ENCODE measurements at regions not wholly inside any gene's neighbourhood (a gene's known extent, or its start where the extent isn't known, plus 50 kb on each side); places are given as distances from the start of the nearest gene placed in this dataset.
"Not testable (repeated sequence)": the region's sequence is repeated elsewhere in the genome, so short reads cannot be mapped to it uniquely, and the experiment has no call there.

DNA sequence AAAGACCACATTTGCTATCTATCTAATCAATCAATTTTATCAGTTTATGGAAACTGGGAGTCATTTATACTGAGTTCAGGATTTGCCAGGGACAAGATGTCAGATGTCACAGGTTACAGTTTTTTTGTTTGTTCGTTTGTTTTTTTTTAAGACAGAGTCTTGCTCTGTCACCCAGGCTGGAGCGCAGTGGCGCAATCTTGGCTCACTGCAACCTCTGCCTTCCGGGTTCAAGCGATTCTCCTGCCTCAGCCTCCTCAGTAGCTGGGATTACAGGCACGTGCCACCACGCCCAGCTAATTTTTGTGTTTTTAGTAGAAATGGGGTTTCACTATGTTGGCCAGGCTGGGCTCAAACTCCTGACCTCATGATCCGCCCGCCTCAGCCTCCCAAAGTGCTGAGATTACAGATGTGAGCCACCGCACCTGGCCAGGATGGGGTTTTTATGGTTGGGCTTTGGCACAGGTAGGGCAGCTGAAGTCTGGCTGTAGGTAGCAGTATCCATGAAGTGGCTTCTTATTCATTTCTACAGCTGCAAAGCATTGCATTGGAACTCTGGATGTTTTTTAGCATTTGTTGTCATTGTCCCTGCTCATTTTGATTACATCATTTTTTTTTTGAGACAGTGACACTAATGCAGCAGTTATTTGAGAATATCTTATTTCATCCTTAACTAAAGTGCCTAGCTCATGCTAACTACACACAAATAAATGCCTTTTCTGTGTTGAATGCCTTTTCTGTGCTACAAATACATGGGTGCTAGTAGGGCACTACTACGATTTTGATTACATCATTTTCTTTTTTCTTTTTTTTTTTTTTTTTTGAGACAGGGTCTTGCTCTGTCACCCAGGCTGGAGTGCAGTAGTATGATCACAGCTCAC is 96.2 kb downstream of the HAUS1 start:
- TF ChIP-seq SMAD4 (CRISPR knock-in tag; IDR thresholded peaks at IDR 0.05); NFATC4 (CRISPR knock-in tag; IDR thresholded peaks at IDR 0.05); FOXJ3 (CRISPR knock-in tag; IDR thresholded peaks at IDR 0.05; ENCODE audit: borderline replicate concordance): not testable (repeated sequence)
- TF ChIP-seq, protein P1, sequence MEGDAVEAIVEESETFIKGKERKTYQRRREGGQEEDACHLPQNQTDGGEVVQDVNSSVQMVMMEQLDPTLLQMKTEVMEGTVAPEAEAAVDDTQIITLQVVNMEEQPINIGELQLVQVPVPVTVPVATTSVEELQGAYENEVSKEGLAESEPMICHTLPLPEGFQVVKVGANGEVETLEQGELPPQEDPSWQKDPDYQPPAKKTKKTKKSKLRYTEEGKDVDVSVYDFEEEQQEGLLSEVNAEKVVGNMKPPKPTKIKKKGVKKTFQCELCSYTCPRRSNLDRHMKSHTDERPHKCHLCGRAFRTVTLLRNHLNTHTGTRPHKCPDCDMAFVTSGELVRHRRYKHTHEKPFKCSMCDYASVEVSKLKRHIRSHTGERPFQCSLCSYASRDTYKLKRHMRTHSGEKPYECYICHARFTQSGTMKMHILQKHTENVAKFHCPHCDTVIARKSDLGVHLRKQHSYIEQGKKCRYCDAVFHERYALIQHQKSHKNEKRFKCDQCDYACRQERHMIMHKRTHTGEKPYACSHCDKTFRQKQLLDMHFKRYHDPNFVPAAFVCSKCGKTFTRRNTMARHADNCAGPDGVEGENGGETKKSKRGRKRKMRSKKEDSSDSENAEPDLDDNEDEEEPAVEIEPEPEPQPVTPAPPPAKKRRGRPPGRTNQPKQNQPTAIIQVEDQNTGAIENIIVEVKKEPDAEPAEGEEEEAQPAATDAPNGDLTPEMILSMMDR (IDR thresholded peaks at IDR 0.05) = not testable (repeated sequence)
- TF ChIP-seq, protein P2, sequence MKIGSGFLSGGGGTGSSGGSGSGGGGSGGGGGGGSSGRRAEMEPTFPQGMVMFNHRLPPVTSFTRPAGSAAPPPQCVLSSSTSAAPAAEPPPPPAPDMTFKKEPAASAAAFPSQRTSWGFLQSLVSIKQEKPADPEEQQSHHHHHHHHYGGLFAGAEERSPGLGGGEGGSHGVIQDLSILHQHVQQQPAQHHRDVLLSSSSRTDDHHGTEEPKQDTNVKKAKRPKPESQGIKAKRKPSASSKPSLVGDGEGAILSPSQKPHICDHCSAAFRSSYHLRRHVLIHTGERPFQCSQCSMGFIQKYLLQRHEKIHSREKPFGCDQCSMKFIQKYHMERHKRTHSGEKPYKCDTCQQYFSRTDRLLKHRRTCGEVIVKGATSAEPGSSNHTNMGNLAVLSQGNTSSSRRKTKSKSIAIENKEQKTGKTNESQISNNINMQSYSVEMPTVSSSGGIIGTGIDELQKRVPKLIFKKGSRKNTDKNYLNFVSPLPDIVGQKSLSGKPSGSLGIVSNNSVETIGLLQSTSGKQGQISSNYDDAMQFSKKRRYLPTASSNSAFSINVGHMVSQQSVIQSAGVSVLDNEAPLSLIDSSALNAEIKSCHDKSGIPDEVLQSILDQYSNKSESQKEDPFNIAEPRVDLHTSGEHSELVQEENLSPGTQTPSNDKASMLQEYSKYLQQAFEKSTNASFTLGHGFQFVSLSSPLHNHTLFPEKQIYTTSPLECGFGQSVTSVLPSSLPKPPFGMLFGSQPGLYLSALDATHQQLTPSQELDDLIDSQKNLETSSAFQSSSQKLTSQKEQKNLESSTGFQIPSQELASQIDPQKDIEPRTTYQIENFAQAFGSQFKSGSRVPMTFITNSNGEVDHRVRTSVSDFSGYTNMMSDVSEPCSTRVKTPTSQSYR (CRISPR knock-in tag; IDR thresholded peaks at IDR 0.05) = not testable (repeated sequence)
- TF ChIP-seq, protein P3, sequence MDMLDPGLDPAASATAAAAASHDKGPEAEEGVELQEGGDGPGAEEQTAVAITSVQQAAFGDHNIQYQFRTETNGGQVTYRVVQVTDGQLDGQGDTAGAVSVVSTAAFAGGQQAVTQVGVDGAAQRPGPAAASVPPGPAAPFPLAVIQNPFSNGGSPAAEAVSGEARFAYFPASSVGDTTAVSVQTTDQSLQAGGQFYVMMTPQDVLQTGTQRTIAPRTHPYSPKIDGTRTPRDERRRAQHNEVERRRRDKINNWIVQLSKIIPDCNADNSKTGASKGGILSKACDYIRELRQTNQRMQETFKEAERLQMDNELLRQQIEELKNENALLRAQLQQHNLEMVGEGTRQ (CRISPR knock-in tag; IDR thresholded peaks at IDR 0.05) = not testable (repeated sequence)
- TF ChIP-seq, protein P4, sequence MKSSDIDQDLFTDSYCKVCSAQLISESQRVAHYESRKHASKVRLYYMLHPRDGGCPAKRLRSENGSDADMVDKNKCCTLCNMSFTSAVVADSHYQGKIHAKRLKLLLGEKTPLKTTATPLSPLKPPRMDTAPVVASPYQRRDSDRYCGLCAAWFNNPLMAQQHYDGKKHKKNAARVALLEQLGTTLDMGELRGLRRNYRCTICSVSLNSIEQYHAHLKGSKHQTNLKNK (CRISPR knock-in tag; IDR thresholded peaks at IDR 0.05) = not testable (repeated sequence)
